GM20000 (cell line): ENCODE measurements at regions not wholly inside any gene's neighbourhood (a gene's known extent, or its start where the extent isn't known, plus 50 kb on each side); places are given as distances from the start of the nearest gene placed in this dataset.
"Not testable (repeated sequence)": the region's sequence is repeated elsewhere in the genome, so short reads cannot be mapped to it uniquely, and the experiment has no call there.

Source experiments
- DNase-seq: peaks from one replicate; pipeline ENCODE4 v3.0.0; 2012; ENCODE audit warnings: low spot score
- TF ChIP-seq, protein P1 (sequence below): IDR thresholded peaks from 2 replicates; pipeline ENCODE4 v1.5.1; 2012; ENCODE audit warnings: mild to moderate bottlenecking, control low read depth; ENCODE audit errors: extremely low read depth, missing control alignments

DNA sequence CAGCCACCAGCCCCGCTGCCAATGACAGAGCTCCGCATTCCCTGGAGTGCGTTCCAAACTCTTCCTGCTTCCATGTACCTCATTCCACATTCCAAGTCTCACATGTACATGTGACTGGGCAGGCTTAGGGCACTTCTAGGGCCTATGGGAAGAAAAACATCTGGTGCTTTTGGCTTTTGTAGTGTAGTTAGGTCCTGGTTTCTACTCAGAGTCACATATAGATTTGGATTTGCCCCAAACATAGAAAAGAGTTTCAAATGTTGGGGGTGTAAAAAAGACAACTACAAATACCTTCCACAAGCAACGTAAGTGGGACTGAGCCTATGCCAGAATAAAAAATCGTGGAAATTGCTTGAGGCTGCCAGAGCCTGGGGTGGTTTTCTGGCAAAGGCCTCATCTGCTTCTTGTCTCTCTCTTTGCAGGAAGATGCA is 84.1 kb downstream of the ZNF467 start:
- DNase-seq = no peak
- TF ChIP-seq, protein P1, sequence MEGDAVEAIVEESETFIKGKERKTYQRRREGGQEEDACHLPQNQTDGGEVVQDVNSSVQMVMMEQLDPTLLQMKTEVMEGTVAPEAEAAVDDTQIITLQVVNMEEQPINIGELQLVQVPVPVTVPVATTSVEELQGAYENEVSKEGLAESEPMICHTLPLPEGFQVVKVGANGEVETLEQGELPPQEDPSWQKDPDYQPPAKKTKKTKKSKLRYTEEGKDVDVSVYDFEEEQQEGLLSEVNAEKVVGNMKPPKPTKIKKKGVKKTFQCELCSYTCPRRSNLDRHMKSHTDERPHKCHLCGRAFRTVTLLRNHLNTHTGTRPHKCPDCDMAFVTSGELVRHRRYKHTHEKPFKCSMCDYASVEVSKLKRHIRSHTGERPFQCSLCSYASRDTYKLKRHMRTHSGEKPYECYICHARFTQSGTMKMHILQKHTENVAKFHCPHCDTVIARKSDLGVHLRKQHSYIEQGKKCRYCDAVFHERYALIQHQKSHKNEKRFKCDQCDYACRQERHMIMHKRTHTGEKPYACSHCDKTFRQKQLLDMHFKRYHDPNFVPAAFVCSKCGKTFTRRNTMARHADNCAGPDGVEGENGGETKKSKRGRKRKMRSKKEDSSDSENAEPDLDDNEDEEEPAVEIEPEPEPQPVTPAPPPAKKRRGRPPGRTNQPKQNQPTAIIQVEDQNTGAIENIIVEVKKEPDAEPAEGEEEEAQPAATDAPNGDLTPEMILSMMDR = no peak

DNA sequence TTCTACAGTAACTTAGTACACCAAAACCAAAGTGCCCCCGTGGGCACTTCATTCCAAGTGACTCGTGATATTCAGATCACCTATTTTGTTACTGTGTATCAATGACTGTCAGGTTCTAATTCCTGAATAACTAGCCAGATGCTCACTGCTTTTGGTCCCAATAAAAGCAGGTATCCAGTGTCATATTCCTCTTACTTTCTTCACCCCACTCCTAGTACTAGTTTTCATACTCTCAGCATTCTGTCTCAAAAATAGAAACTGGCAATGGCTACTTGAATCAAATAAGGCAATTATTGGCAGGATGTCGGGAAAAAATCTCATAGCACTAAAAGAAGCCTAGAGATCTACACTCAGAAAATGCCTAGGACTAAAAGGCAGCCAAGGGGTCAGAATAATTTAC is 84.6 kb downstream of the ZNF467 start:
- TF ChIP-seq, protein P1 = no peak
- DNase-seq = no peak

DNA sequence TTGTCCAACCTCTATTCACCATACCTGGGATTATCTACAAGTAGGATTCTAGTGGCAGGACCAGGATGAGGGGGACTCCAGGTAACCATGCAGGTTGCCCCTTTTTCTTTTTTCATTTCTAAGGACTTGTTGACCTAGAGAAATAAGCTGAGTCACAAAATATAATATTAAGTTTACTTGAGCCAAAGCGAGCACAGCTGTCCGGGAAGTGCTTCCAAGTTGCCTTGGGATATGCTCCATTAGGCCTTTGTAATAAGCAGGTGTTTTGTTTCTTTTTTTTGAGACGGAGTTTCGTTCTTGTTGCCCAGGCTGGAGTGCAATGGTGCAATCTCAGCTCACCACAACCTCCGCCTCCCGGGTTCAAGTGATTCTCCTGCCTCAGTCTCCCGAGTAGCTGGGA is 85.6 kb downstream of the ZNF467 start:
- not testable (repeated sequence) for DNase-seq

DNA sequence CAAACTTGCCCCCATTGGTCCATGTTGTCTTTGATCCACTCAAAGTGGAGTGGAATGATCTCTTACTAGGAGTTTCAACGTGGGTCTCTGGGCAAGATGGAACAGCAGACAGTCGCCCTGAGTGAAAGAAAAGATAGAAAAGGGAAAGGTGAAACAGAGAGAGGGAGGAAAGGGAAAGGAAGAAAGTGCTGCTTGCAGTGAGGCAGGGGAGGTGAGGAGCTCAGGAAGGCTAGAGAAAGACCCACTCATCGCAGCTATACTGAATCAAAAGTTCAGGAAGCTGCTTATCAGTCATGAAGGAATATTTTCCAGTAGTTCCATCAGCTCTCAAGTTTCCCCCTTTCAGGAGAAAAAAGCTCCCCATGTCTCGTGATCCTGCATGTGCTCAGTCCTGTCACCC is 86.9 kb downstream of the ZNF467 start:
- DNase-seq = no peak
- TF ChIP-seq, protein P1 = no peak

DNA sequence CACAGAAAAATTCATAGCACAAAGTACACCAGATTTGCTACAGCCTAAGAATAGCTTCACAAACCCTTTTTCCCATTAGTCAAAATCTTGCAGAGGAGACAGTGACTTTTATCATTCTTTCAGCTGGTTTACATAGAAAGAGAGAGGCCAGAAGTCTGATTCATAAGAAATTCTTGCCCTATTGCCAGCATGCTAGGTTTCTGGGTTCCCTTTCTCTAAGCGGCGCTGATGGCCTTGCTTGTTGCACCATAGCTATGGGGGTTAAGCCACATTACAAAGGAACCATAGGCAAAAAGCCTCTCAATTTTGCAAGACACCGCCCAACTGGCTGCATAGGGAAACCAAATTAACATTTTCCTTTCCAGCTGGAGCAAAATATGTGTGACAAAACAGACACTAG is 87.4 kb downstream of the ZNF467 start:
- TF ChIP-seq, protein P1 = no peak
- DNase-seq = no peak

DNA sequence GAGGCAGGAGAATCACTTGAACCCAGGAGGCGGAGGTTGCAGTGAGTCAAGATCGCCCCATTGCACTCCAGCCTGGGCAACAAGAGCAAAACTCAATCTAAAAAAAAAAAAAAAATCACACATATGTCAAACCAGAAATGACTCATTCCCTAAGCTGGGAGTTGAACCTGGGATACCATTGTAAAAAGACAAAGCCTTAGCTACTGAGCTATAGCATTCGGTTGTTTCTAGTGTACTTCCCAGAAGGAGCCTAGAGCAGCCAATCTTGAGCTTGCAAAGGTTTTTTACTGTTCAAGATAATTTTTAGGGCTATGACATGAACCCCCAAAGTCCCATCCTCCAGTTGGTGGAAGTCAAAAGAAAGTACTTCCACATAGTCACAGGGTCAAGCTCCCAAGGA is 87.9 kb downstream of the ZNF467 start:
- no peak for DNase-seq
- TF ChIP-seq, protein P1 = no peak

DNA sequence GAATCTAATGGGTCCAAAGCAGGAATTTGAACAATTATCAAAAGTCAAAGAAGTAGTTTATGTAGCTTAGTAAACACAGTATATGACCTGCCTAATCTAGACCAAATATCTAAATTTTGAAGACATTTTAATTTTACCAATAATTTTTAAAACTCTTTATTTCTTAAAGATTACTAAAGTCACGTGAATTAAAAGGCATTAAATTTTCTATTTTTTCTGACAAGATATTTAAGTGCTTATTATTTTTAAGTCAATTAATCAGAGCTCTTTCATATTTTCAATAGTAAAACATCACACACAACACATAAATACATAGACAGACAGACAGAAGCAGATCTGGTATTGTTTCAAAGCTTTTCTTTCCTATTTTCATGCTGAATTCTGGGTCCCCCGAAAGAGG is 89.5 kb downstream of the ZNF467 start:
- no peak for DNase-seq
- TF ChIP-seq, protein P1 = no peak

DNA sequence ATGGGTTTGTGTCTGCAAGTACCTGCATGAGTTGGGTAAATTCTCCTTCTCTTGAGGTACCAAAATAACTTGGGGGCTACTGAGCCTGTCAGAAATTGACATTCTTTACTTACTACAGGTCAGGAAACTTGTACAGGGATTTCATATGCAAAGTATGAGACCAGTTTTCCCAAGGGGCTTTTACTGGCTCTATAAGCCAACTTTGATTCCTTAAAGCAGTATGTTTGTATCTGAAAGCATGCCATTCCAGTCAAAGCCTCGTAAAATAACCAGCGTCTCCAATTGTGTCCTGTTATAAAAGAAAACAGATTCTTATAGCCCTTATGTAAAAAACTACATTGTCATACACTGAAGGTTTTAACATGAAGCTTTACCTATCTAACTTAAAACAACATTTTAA is 90.2 kb downstream of the ZNF467 start:
- no peak for DNase-seq
- TF ChIP-seq, protein P1 = no peak
